Calu3 (cell line): ENCODE measurements at regions not wholly inside any gene's neighbourhood (a gene's known extent, or its start where the extent isn't known, plus 50 kb on each side); places are given as distances from the start of the nearest gene placed in this dataset.

ENCODE experiments used
- BruUV-seq: library from RNA; stranded (reverse); fragments of 400-500 nt; replicated peaks from 2 replicates; lab custom pipeline; 2021; lab: Mats Ljungman, UMichigan
- CTCF ChIA-PET: fragments of 300-600 bp; sonication (Branson Sonifier 250); formaldehyde crosslinking; loops from one replicate; lab custom pipeline; 2022; ENCODE audit warnings: antibody characterized with exemption; lab: Charles Lee
- DNase-seq: peaks from one replicate; pipeline ENCODE4 v3.0.0; 2022
- H3K27ac Mint-ChIP-seq: one replicate; pipeline ENCODE4 v1.8.0; 2022; ENCODE audit warnings: mixed read lengths; ENCODE audit not compliant: unreplicated experiment
- H3K27me3 Mint-ChIP-seq: one replicate; pipeline ENCODE4 v1.8.0; 2022; ENCODE audit warnings: mixed read lengths; ENCODE audit not compliant: unreplicated experiment
- H3K36me3 Mint-ChIP-seq: one replicate; pipeline ENCODE4 v1.8.0; 2022; ENCODE audit warnings: mild to moderate bottlenecking, moderate library complexity, mixed read lengths; ENCODE audit not compliant: insufficient read depth, unreplicated experiment
- H3K4me1 Mint-ChIP-seq: one replicate; pipeline ENCODE4 v1.8.0; 2022; ENCODE audit warnings: mild to moderate bottlenecking, low read depth, mixed read lengths; ENCODE audit not compliant: unreplicated experiment
- H3K4me3 Mint-ChIP-seq: one replicate; pipeline ENCODE4 v1.8.0; 2022; ENCODE audit warnings: mild to moderate bottlenecking, low read depth, moderate library complexity, mixed read lengths; ENCODE audit not compliant: unreplicated experiment
- H3K9me3 Mint-ChIP-seq: one replicate; pipeline ENCODE4 v1.8.0; 2022; ENCODE audit warnings: low read depth, mixed read lengths; ENCODE audit not compliant: unreplicated experiment
- CTCF ChIP-seq: fragments of 200-600 bp; IDR thresholded peaks from one replicate; pipeline ENCODE4 v1.8.0; 2022; ENCODE audit warnings: antibody characterized with exemption; ENCODE audit not compliant: unreplicated experiment
- intact Hi-C: fragments of 100-400 bp; cut with micrococcal nuclease; formaldehyde crosslinking; loops from one replicate; pipeline ENCODE4 v1.10.0; 2022; ENCODE audit not compliant: unreplicated experiment

- H3K27me3 Mint-ChIP-seq = no peaks in the 10 kb centered on the region
- H3K27ac Mint-ChIP-seq = no peak overlapping the region
- H3K4me1 Mint-ChIP-seq = peaks cover 38% of the 10 kb centered on the region
- H3K4me3 Mint-ChIP-seq = no peak overlapping the region
- H3K36me3 Mint-ChIP-seq = peaks cover 8% of the 10 kb centered on the region
- no TSS peak for BruUV-seq
- no peak for DNase-seq
- H3K9me3 Mint-ChIP-seq = no peaks in the 10 kb centered on the region
- intact Hi-C loops = no loop called here
- no peak for TF ChIP-seq CTCF
- CTCF ChIA-PET = no interaction called here
These were observed 182.2 kb downstream of the GLI2 start for GRCh38 chr2:120917886-120918285.

GRCh38 chr2:120919216-120919615 lies 183.5 kb downstream of the GLI2 start:
- no peak overlapping the region for H3K4me3 Mint-ChIP-seq
- TF ChIP-seq CTCF = no peak
- H3K27me3 Mint-ChIP-seq = no peaks in the 10 kb centered on the region
- H3K36me3 Mint-ChIP-seq = peaks cover 8% of the 10 kb centered on the region
- intact Hi-C loops = no loop called here
- no TSS peak for BruUV-seq
- CTCF ChIA-PET = no interaction called here
- no peaks in the 10 kb centered on the region for H3K9me3 Mint-ChIP-seq
- H3K4me1 Mint-ChIP-seq = peaks cover 25% of the 10 kb centered on the region
- H3K27ac Mint-ChIP-seq = no peak overlapping the region
- DNase-seq = no peak

DNA sequence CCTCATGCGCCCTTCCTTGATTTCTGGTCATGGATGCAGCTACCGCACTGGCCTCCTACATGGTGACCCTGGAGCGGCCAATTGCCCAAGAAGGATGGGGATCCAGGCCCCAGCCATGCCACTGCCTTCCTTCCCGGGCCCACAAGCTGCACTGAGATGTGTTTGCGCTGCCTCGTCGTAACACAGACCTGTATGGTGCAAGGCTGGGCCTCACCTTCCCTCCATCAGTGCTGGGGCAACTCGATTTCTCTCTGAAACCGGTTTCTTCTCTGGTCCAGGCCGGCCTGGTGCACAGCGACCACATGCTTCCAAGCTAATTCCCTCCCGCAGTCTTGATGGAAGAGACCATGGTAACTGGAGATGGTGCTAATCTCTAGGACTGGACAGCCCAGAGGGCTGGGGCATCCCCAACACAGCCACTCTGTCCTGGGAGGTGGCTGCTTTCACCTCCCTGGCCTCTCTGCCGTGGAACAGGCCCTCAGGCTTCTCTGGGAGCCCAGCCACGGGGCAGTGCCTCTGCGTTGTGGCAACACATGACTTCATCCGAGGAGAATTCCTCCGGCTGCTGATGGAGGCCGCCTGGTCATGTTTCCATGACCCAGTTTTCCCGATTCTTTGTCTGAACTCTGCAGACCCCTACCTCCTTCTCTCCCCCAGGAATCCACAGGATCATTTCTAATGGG lies 184.2 kb downstream of the GLI2 start:
- CTCF ChIA-PET = no interaction called here
- Mint-ChIP-seq H3K4me1 (peaks cover 18% of the 10 kb centered on the region), H3K27ac (no peak overlapping the region), H3K27me3 (no peaks in the 10 kb centered on the region), H3K36me3 (peaks cover 2% of the 10 kb centered on the region), H3K9me3 (no peaks in the 10 kb centered on the region), H3K4me3 (no peak overlapping the region)
- DNase-seq = no peak
- no TSS peak for BruUV-seq
- no peak for TF ChIP-seq CTCF
- intact Hi-C loops = no loop called here

DNA sequence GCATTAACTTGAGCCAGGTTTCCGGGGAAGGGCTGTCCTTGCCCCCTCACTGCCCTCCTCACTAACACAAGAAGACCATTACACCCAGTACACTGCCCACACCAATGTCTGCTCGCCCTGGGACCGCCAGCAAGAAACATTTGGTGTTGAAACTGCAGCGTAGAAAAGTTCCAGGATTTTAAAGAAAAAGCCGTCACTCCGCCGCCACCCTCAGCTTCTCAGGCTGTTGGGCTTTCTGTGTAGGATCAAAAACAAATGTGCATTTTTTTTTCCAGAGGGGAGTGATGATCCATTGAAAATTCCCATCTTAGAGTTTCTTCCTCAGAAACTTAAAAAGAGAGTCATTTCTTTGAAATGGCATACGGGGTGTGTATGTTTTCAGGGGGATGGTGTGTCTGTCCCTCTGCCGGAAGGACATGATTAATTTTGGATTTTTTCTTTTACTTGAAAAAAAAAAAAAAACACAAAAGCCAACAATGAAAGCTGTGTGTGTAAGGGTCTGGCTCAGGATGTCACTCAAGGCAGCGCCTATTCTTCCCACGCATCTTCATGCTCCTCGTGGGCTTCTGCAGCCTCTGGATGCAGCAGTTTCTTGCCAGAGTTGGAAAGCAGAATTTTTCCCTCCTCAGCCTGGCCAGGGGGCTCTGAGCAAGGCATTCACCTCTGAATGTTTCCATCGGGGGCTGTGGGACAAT lies 184.9 kb downstream of the GLI2 start:
- intact Hi-C loops = no loop called here
- Mint-ChIP-seq H3K27ac (no peak overlapping the region), H3K4me1 (peaks cover 11% of the 10 kb centered on the region), H3K4me3 (no peak overlapping the region), H3K36me3 (no peaks in the 10 kb centered on the region), H3K27me3 (no peaks in the 10 kb centered on the region), H3K9me3 (no peaks in the 10 kb centered on the region)
- CTCF ChIA-PET = no interaction called here
- BruUV-seq = no TSS peak
- no peak for DNase-seq
- TF ChIP-seq CTCF = no peak
